Neuronal stem cell (in vitro differentiated cells): ENCODE measurements at regions not wholly inside any gene's neighbourhood (a gene's known extent, or its start where the extent isn't known, plus 50 kb on each side); places are given as distances from the start of the nearest gene placed in this dataset.

Experiments used
- DNase-seq: peaks from one replicate; pipeline ENCODE4 v3.0.0-alpha.2; 2013; ENCODE audit warnings: low spot score
- H2AFZ ChIP-seq: one replicate; pipeline ENCODE4 v1.6.1; 2013; ENCODE audit warnings: mild to moderate bottlenecking, low read length, inconsistent platforms
- H2AK5ac ChIP-seq: 2 replicates; pipeline ENCODE4 v1.6.1; 2013; ENCODE audit warnings: low read depth, mild to moderate bottlenecking, inconsistent platforms, low read length, moderate library complexity, mixed read lengths
- H2BK120ac ChIP-seq: 2 replicates; pipeline ENCODE4 v1.6.1; 2013; ENCODE audit warnings: low read depth, mild to moderate bottlenecking, inconsistent platforms, low read length, moderate library complexity, mixed read lengths
- H2BK12ac ChIP-seq: one replicate; pipeline ENCODE4 v1.6.1; 2013; ENCODE audit warnings: low read length, inconsistent platforms
- H2BK15ac ChIP-seq: 2 replicates; pipeline ENCODE4 v1.6.1; 2013; ENCODE audit warnings: mild to moderate bottlenecking, low read length, inconsistent platforms, mixed read lengths
- H2BK5ac ChIP-seq: one replicate; pipeline ENCODE4 v1.6.1; 2013; ENCODE audit warnings: inconsistent platforms, mild to moderate bottlenecking, low read length, moderate library complexity
- H3K14ac ChIP-seq: one replicate; pipeline ENCODE4 v1.6.1; 2013; ENCODE audit warnings: low read length, inconsistent platforms
- H3K18ac ChIP-seq: 2 replicates; pipeline ENCODE4 v1.6.1; 2013; ENCODE audit warnings: low read length, inconsistent platforms
- H3K23ac ChIP-seq: 2 replicates; pipeline ENCODE4 v1.6.1; 2013; ENCODE audit warnings: low read depth, mild to moderate bottlenecking, mixed read lengths, low read length, inconsistent platforms; ENCODE audit not compliant: poor library complexity
- H3K27ac ChIP-seq: replicated peaks from 3 replicates; pipeline ENCODE4 v1.5.1; 2013; ENCODE audit warnings: low read length, inconsistent platforms
- H3K27me3 ChIP-seq, 3 experiments: 2 replicates each; pipeline ENCODE4 v1.6.1; 2013; ENCODE audit warnings: low read length in 3 of 3, mild to moderate bottlenecking in 2 of 3, inconsistent platforms in 1 of 3, low read depth in 1 of 3, mixed read lengths in 1 of 3, moderate library complexity in 1 of 3; ENCODE audit not compliant: control insufficient read depth in 3 of 3, insufficient read depth in 3 of 3
- H3K36me3 ChIP-seq, 2 donors: replicated peaks in 1 of 2; 2 replicates each; pipeline ENCODE4 v1.6.1; 2013; ENCODE audit warnings: low read length in 2 of 2; ENCODE audit not compliant: control insufficient read depth in 2 of 2, insufficient read depth in 2 of 2
- H3K4ac ChIP-seq: 2 replicates; pipeline ENCODE4 v1.6.1; 2013; ENCODE audit warnings: inconsistent platforms, mild to moderate bottlenecking, low read length, moderate library complexity
- H3K4me1 ChIP-seq, 2 donors: 1 replicate in 1 of 2; 2 replicates in 1 of 2; pipeline ENCODE4 v1.6.1; 2013; ENCODE audit warnings: low read length in 2 of 2, low read depth in 1 of 2; ENCODE audit not compliant: control insufficient read depth in 2 of 2, insufficient read depth in 1 of 2
- H3K4me2 ChIP-seq: one replicate; pipeline ENCODE4 v1.6.1; 2013; ENCODE audit warnings: mild to moderate bottlenecking, low read length, inconsistent platforms; ENCODE audit not compliant: insufficient read depth, poor library complexity, severe bottlenecking
- H3K4me3 ChIP-seq, 2 donors: 2 replicates each; pipeline ENCODE4 v1.5.1; 2013; ENCODE audit warnings: low read length in 2 of 2, mild to moderate bottlenecking in 2 of 2, inconsistent platforms in 1 of 2, moderate library complexity in 1 of 2
- H3K79me1 ChIP-seq: one replicate; pipeline ENCODE4 v1.6.1; 2013; ENCODE audit warnings: low read depth, mild to moderate bottlenecking, inconsistent platforms, low read length, moderate library complexity
- H3K9ac ChIP-seq: one replicate; pipeline ENCODE4 v1.6.1; 2013; ENCODE audit warnings: mild to moderate bottlenecking, low read depth, low read length, inconsistent platforms; ENCODE audit not compliant: poor library complexity
- H3K9me3 ChIP-seq, 2 donors: replicated peaks in 1 of 2; 2 replicates each; pipeline versions ENCODE3 to v1.6.1; 2013; ENCODE audit warnings: low read length in 2 of 2, mild to moderate bottlenecking in 2 of 2, inconsistent platforms in 1 of 2, low read depth in 1 of 2, mixed read lengths in 1 of 2, moderate library complexity in 1 of 2; ENCODE audit not compliant: control insufficient read depth in 2 of 2, insufficient read depth in 1 of 2
- H4K8ac ChIP-seq: one replicate; pipeline ENCODE4 v1.6.1; 2013; ENCODE audit warnings: low read depth, mild to moderate bottlenecking, inconsistent platforms, low read length, moderate library complexity
- H4K91ac ChIP-seq: one replicate; pipeline ENCODE4 v1.6.1; 2013; ENCODE audit warnings: low read length, low read depth, mild to moderate bottlenecking, inconsistent platforms; ENCODE audit not compliant: poor library complexity
- whole genome bisulfite sequencing, 2 donors: extraction: QIAGEN DNeasy Blood & Tissue Kit; methylation state at CpG; one replicate each; pipeline ENCODE4 v1.1.7; 2013; ENCODE audit warnings: missing lambda C conversion rate in 2 of 2, mixed read lengths in 1 of 2; ENCODE audit not compliant: insufficient read length in 2 of 2, insufficient replicate concordance in 1 of 2; ENCODE audit errors: extremely low coverage in 2 of 2; 5-methylcytosine and 5-hydroxymethylcytosine counted together

GRCh38 chr7:110564246-110564645 lies 526.7 kb upstream of the LRRN3 start:
- H3K9ac ChIP-seq = no peak overlapping the region
- no peak overlapping the region for H2AK5ac ChIP-seq
- no peak overlapping the region for H4K8ac ChIP-seq
- no peak overlapping the region for H3K14ac ChIP-seq
- no peak overlapping the region for H2BK120ac ChIP-seq
- H3K27ac ChIP-seq = no peak overlapping the region
- H3K18ac ChIP-seq = no peak overlapping the region
- no peak overlapping the region for H3K4ac ChIP-seq
- H3K4me1 ChIP-seq = no peaks in the 10 kb centered on the region
- no peaks in the 10 kb centered on the region for H3K79me1 ChIP-seq
- no peak overlapping the region for H3K23ac ChIP-seq
- H2AFZ ChIP-seq = no peak overlapping the region
- no peak overlapping the region for H2BK15ac ChIP-seq
- no peak overlapping the region for H3K4me2 ChIP-seq
- H3K36me3 ChIP-seq = no peaks in the 10 kb centered on the region
- no peak for DNase-seq
- no peak overlapping the region for H2BK5ac ChIP-seq
- H2BK12ac ChIP-seq = no peak overlapping the region
- no peaks in the 10 kb centered on the region for H3K9me3 ChIP-seq
- H3K4me3 ChIP-seq = no peak overlapping the region
- H3K27me3 ChIP-seq = no peaks in the 10 kb centered on the region
- no peak overlapping the region for H4K91ac ChIP-seq

- no CpG with 5 or more reads among the region's 3 CpGs for WGBS, 2 donors
- Histone ChIP-seq H3K9ac (no peak overlapping the region), H4K91ac (no peak overlapping the region), H3K4me2 (no peak overlapping the region), H3K18ac (no peak overlapping the region), H2BK120ac (no peak overlapping the region), H2BK15ac (no peak overlapping the region), H3K4ac (no peak overlapping the region), H3K4me3 (no peak overlapping the region), H3K27me3 (no peaks in the 10 kb centered on the region), H2BK12ac (no peak overlapping the region), H3K23ac (no peak overlapping the region), H3K36me3 (no peaks in the 10 kb centered on the region), H2BK5ac (no peak overlapping the region), H3K14ac (no peak overlapping the region), H3K9me3 (peaks cover 0 to 3% of the 10 kb centered on the region in 2 donors), H3K79me1 (no peaks in the 10 kb centered on the region), H2AK5ac (no peak overlapping the region), H2AFZ (no peak overlapping the region), H3K4me1 (peaks cover 0 to 7% of the 10 kb centered on the region in 2 donors), H4K8ac (no peak overlapping the region), H3K27ac (no peak overlapping the region)
- no peak for DNase-seq
Observed at GRCh38 chr7:110568388-110568787, 522.5 kb upstream of the LRRN3 start.

DNA sequence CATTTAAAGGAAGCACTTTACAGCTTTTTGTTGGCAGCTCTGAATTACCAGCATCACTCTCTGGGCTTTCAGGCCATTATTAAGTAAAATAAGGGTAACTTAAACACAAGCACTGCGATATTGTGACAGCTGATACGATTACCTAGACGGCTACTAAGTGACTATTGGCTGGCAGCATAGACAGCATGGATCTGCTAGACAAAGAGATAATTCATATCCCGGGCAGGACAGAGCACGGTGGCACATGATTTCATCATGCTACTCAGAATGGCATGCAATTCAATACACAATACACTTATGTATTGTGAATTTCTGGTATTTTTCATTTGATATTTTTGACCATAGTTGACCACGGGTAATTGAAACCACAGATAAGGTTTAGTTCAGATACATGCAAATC lies 522.0 kb upstream of the LRRN3 start:
- Histone ChIP-seq H3K23ac (no peak overlapping the region), H2BK15ac (no peak overlapping the region), H3K79me1 (no peaks in the 10 kb centered on the region), H3K27me3 (no peaks in the 10 kb centered on the region), H4K8ac (no peak overlapping the region), H2AFZ (no peak overlapping the region), H3K4me3 (no peak overlapping the region), H3K36me3 (no peaks in the 10 kb centered on the region), H3K18ac (no peak overlapping the region), H3K4me1 (peaks cover 0 to 7% of the 10 kb centered on the region in 2 donors), H2BK120ac (no peak overlapping the region), H3K27ac (no peak overlapping the region), H3K9me3 (peaks cover 0 to 3% of the 10 kb centered on the region in 2 donors), H3K14ac (no peak overlapping the region), H3K4me2 (no peak overlapping the region), H2BK12ac (no peak overlapping the region), H2AK5ac (no peak overlapping the region), H3K9ac (no peak overlapping the region), H4K91ac (no peak overlapping the region), H2BK5ac (no peak overlapping the region), H3K4ac (no peak overlapping the region)
- DNase-seq = no peak
- WGBS, 2 donors = no CpG with 5 or more reads among the region's 6 CpGs

- Histone ChIP-seq H3K4me2 (no peak overlapping the region), H3K27me3 (no peaks in the 10 kb centered on the region), H4K91ac (no peak overlapping the region), H2BK12ac (no peak overlapping the region), H3K9ac (no peak overlapping the region), H3K4me1 (peaks cover 0 to 7% of the 10 kb centered on the region in 2 donors), H3K27ac (no peak overlapping the region), H3K79me1 (no peaks in the 10 kb centered on the region), H2AFZ (peak overlapping the region; percentile 70), H3K9me3 (peaks cover 0 to 3% of the 10 kb centered on the region in 2 donors), H3K23ac (no peak overlapping the region), H3K36me3 (no peaks in the 10 kb centered on the region), H4K8ac (no peak overlapping the region), H3K4ac (no peak overlapping the region), H2BK15ac (no peak overlapping the region), H2BK5ac (no peak overlapping the region), H3K18ac (no peak overlapping the region), H2AK5ac (no peak overlapping the region), H3K14ac (no peak overlapping the region), H3K4me3 (no peak overlapping the region), H2BK120ac (no peak overlapping the region)
- DNase-seq = no peak
- no CpG with 5 or more reads among the region's 6 CpGs for WGBS, 2 donors
Observed at GRCh38 chr7:110569486-110570205, 521.3 kb upstream of the LRRN3 start.
